Smooth muscle cell (in vitro differentiated cells): ENCODE measurements at regions not wholly inside any gene's neighbourhood (a gene's known extent, or its start where the extent isn't known, plus 50 kb on each side); places are given as distances from the start of the nearest gene placed in this dataset.

Source experiments
- DNase-seq: peaks from one replicate; lab custom pipeline; 2025; ENCODE audit not compliant: unreplicated experiment; lab: John Stamatoyannopoulos, UW
- H2AFZ ChIP-seq: fragments of 200-600 bp; sonication (generic); 2 replicates; pipeline ENCODE4 v1.6.0; 2016; ENCODE audit warnings: antibody characterized with exemption, low read depth, mild to moderate bottlenecking
- H3F3A ChIP-seq: fragments of 200-600 bp; sonication (generic); 2 replicates; pipeline ENCODE4 v1.6.0; 2017; ENCODE audit warnings: antibody characterized with exemption, low read depth
- H3K27ac ChIP-seq: fragments of 200-600 bp; sonication (generic); 2 replicates; pipeline ENCODE4 v1.5.1; 2016; ENCODE audit warnings: low read depth, mild to moderate bottlenecking
- H3K27me3 ChIP-seq: fragments of 200-600 bp; sonication (generic); 2 replicates; pipeline ENCODE4 v1.6.1; 2016; ENCODE audit warnings: low read depth, mild to moderate bottlenecking
- H3K36me3 ChIP-seq: fragments of 200-600 bp; sonication (generic); 2 replicates; pipeline ENCODE4 v1.5.1; 2016; ENCODE audit warnings: low read depth
- H3K4me1 ChIP-seq: fragments of 200-600 bp; sonication (generic); 2 replicates; pipeline ENCODE4 v1.5.1; 2016; ENCODE audit warnings: low read depth
- H3K4me2 ChIP-seq: fragments of 200-600 bp; sonication (generic); 2 replicates; pipeline ENCODE4 v1.6.0; 2016; ENCODE audit warnings: mild to moderate bottlenecking
- H3K4me3 ChIP-seq: fragments of 200-600 bp; sonication (generic); 2 replicates; pipeline ENCODE4 v1.5.1; 2016; ENCODE audit warnings: mild to moderate bottlenecking
- H3K79me2 ChIP-seq: fragments of 200-600 bp; sonication (generic); 2 replicates; pipeline ENCODE4 v1.6.0; 2016; ENCODE audit warnings: low read depth, mild to moderate bottlenecking
- H3K9ac ChIP-seq: fragments of 200-600 bp; sonication (generic); 2 replicates; pipeline ENCODE4 v1.6.0; 2016; ENCODE audit warnings: low read depth
- H3K9me3 ChIP-seq: fragments of 200-600 bp; sonication (generic); replicated peaks from 2 replicates; pipeline ENCODE4 v1.5.1; 2016; ENCODE audit warnings: low read depth
- H4K20me1 ChIP-seq: fragments of 200-600 bp; sonication (generic); 2 replicates; pipeline ENCODE4 v1.6.0; 2016; ENCODE audit warnings: low read depth
- WGBS: methylation state at CpG from one replicate; pipeline ENCODE4 v1.1.7; 2016; ENCODE audit warnings: low lambda C conversion rate; 5-methylcytosine and 5-hydroxymethylcytosine counted together
- TF ChIP-seq, protein P1 (sequence below): fragments of 200-600 bp; sonication (generic); IDR thresholded peaks from 2 replicates; pipeline ENCODE4 v1.5.1; 2017; ENCODE audit warnings: borderline replicate concordance, mild to moderate bottlenecking, antibody characterized with exemption; ENCODE audit not compliant: insufficient read depth, poor library complexity, severe bottlenecking

DNA sequence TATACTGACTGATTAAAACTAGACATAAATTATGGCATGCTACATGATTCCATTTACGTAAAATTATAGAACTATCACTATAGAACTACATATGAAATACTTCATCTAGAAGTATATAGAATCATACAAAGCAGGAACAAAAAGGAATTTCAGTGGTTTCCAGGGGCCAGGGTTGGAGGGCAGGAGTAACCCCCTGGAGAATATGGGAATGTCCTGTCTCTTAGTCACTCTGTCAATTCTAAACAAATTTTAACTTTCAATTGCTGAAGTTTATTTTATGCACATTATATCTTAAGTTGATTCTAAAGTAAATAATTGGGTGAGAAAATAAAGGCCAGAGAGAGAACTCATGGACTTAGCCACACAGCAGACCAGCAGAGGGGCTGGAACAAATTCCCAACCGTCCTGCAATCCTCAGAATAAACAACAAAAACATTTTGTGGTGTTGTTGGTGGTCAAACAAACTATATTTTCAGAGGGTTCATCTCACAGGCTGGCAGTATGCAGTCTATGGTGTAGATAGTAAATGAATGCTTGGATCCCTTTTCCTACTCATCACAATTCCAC is 476.9 kb upstream of the SLIT2 start:
- no peaks in the 10 kb centered on the region for H3K36me3 ChIP-seq
- no peak overlapping the region for H2AFZ ChIP-seq
- H3K4me3 ChIP-seq = no peak overlapping the region
- no peak overlapping the region for H3K9ac ChIP-seq
- H4K20me1 ChIP-seq = no peaks in the 10 kb centered on the region
- H3K27ac ChIP-seq = no peak overlapping the region
- DNase-seq = no peak
- TF ChIP-seq, protein P1, sequence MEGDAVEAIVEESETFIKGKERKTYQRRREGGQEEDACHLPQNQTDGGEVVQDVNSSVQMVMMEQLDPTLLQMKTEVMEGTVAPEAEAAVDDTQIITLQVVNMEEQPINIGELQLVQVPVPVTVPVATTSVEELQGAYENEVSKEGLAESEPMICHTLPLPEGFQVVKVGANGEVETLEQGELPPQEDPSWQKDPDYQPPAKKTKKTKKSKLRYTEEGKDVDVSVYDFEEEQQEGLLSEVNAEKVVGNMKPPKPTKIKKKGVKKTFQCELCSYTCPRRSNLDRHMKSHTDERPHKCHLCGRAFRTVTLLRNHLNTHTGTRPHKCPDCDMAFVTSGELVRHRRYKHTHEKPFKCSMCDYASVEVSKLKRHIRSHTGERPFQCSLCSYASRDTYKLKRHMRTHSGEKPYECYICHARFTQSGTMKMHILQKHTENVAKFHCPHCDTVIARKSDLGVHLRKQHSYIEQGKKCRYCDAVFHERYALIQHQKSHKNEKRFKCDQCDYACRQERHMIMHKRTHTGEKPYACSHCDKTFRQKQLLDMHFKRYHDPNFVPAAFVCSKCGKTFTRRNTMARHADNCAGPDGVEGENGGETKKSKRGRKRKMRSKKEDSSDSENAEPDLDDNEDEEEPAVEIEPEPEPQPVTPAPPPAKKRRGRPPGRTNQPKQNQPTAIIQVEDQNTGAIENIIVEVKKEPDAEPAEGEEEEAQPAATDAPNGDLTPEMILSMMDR = no peak
- WGBS = 81% methylated on average over 2 of the region's 2 CpGs
- no peaks in the 10 kb centered on the region for H3K4me1 ChIP-seq
- no peaks in the 10 kb centered on the region for H3K79me2 ChIP-seq
- H3K4me2 ChIP-seq = no peak overlapping the region
- no peaks in the 10 kb centered on the region for H3K9me3 ChIP-seq
- no peaks in the 10 kb centered on the region for H3F3A ChIP-seq
- no peaks in the 10 kb centered on the region for H3K27me3 ChIP-seq

DNA sequence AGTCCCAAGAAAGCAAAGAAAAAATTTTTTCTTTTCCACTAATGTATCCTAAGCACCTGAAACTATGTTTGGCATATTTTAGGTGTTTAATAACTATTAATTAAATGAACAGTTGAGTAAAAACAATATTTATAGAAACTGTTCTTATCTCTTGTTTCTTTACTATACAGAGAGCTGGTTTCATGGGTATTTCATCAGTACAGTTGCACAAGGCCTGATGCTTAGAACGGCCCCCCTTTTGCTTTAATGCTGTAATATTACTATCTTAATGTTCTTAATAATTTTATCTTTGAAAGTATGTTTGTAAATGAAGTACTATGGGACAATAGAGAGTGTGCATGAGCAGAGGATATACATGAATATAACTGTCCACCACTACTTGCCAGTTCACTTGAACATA is 479.1 kb upstream of the SLIT2 start:
- H3K4me2 ChIP-seq = no peak overlapping the region
- no peak overlapping the region for H3K4me3 ChIP-seq
- H2AFZ ChIP-seq = no peak overlapping the region
- no peaks in the 10 kb centered on the region for H3K36me3 ChIP-seq
- no peaks in the 10 kb centered on the region for H4K20me1 ChIP-seq
- H3K27me3 ChIP-seq = no peaks in the 10 kb centered on the region
- H3K27ac ChIP-seq = no peak overlapping the region
- H3K9ac ChIP-seq = no peak overlapping the region
- no peaks in the 10 kb centered on the region for H3K4me1 ChIP-seq
- no peak for DNase-seq
- WGBS = 85% methylated on average over 1 of the region's 1 CpG
- no peaks in the 10 kb centered on the region for H3K9me3 ChIP-seq
- H3K79me2 ChIP-seq = no peaks in the 10 kb centered on the region
- no peaks in the 10 kb centered on the region for H3F3A ChIP-seq
- TF ChIP-seq, protein P1 = no peak

DNA sequence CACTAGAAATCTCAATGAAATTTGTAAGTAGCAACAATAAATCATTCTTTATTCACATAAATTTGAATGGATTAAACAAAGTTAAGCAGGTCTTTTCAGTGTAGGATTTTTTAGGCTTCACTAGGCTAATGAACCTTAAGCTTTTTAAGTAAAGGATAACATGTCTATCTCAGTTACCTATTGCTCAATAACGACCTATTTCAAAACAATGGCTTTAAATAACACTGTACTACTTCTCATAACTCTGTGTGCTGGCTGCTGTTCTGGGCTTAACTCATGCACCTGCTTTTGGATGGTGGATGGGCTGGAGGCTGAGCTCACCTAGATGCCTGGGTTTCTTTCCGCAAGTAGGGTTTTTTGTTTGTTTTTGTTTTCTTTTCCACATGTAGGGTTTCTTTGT is 495.0 kb upstream of the SLIT2 start:
- Histone ChIP-seq H3K79me2 (no peaks in the 10 kb centered on the region), H3K9me3 (no peaks in the 10 kb centered on the region), H3K27ac (no peak overlapping the region), H3K4me2 (no peak overlapping the region), H3K9ac (no peak overlapping the region), H2AFZ (no peak overlapping the region), H3K36me3 (no peaks in the 10 kb centered on the region), H3F3A (no peaks in the 10 kb centered on the region), H4K20me1 (no peaks in the 10 kb centered on the region), H3K27me3 (no peaks in the 10 kb centered on the region), H3K4me3 (no peak overlapping the region), H3K4me1 (no peaks in the 10 kb centered on the region)
- 89% methylated on average over 2 of the region's 2 CpGs for WGBS
- no peak for DNase-seq
- TF ChIP-seq, protein P1 = no peak

DNA sequence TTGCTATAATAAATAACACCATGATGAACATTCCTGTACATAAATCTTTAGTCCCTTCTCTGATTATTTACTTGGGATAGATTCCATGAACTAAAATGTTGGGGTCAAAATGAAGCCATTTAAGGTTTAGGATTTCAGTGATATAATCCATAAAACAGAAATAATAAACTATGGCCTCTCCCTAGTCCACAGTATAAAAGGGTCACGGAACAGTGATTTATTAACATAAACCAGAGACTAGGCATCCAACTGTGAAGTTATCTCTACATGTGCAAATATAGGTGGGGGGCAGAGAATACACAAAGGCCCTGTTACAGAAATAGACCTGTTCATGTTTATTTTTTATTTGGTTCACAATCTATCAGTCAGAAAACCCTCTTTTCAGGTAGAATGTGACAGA is 499.1 kb upstream of the SLIT2 start:
- H3K9ac ChIP-seq = no peak overlapping the region
- WGBS = 94% methylated on average over 1 of the region's 1 CpG
- TF ChIP-seq, protein P1 = no peak

More for the DNA sequence above, 499.1 kb upstream of the SLIT2 start:
- no peaks in the 10 kb centered on the region for H3K9me3 ChIP-seq
- no peaks in the 10 kb centered on the region for H4K20me1 ChIP-seq
- no peaks in the 10 kb centered on the region for H3K79me2 ChIP-seq
- no peak overlapping the region for H2AFZ ChIP-seq
- H3K27me3 ChIP-seq = no peaks in the 10 kb centered on the region
- H3K4me1 ChIP-seq = no peaks in the 10 kb centered on the region
- no peaks in the 10 kb centered on the region for H3F3A ChIP-seq
- H3K27ac ChIP-seq = no peak overlapping the region
- H3K36me3 ChIP-seq = no peaks in the 10 kb centered on the region
- no peak for DNase-seq
- no peak overlapping the region for H3K4me2 ChIP-seq
- H3K4me3 ChIP-seq = no peak overlapping the region
